ENCODE measurements at regions not wholly inside any gene's neighbourhood (a gene's known extent, or its start where the extent isn't known, plus 50 kb on each side); places are given as distances from the start of the nearest gene placed in this dataset.

DNA sequence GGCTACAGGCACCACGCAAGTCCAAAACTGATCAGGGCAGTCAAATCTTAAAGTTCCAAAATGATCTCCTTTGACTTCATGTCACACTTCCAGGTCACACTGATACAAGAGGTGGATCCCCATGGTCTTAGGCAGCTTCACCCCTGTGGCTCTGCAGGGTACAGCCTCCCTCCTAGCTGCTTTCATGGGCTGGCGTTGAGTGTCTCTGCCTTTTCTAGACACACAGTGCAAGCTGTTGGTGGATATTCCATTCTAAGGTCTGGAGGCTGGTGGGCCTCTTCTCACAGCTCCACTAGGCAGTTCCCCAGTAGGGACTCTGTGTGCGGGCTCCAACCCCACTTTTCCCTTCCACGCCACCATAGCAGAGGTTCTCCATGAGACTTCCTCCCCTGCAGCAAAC lies 838.2 kb upstream of the CHAC2 start:
- H3K27ac ChIP-seq: no peak overlapping the region
- no peaks in the 10 kb centered on the region for H3K36me3 ChIP-seq
- H3K4me1 ChIP-seq (ENCODE audit: control insufficient read depth in 1 of 2, insufficient read depth in 1 of 2, low read depth in 1 of 2, low read length in 1 of 2): no peaks in the 10 kb centered on the region
- no peaks in the 10 kb centered on the region for H3K27me3 ChIP-seq
- TF ChIP-seq CTCF (IDR thresholded peaks at IDR 0.05): no peak
- H3K9me3 ChIP-seq: peaks cover 5% of the 10 kb centered on the region
- H3K4me3 ChIP-seq (ENCODE audit: low read depth in 1 of 2, low read length in 1 of 2): no peak overlapping the region

- no peak for TF ChIP-seq CTCF (IDR thresholded peaks at IDR 0.05)
- Histone ChIP-seq H3K36me3 (no peaks in the 10 kb centered on the region), H3K27me3 (no peaks in the 10 kb centered on the region), H3K4me3 (ENCODE audit: low read depth in 1 of 2, low read length in 1 of 2) (no peak overlapping the region), H3K27ac (no peak overlapping the region), H3K4me1 (ENCODE audit: control insufficient read depth in 1 of 2, insufficient read depth in 1 of 2, low read depth in 1 of 2, low read length in 1 of 2) (no peaks in the 10 kb centered on the region), H3K9me3 (no peaks in the 10 kb centered on the region)
These were observed 847.9 kb upstream of the CHAC2 start for GRCh38 chr2:52919673-52920072.

GRCh38 chr2:52918551-52918950 lies 849.1 kb upstream of the CHAC2 start:
- H3K4me1 ChIP-seq (ENCODE audit: control insufficient read depth in 1 of 2, insufficient read depth in 1 of 2, low read depth in 1 of 2, low read length in 1 of 2): no peaks in the 10 kb centered on the region

GRCh38 chr2:52916981-52917380 lies 850.6 kb upstream of the CHAC2 start:
- H3K36me3 ChIP-seq: no peaks in the 10 kb centered on the region
- no peak overlapping the region for H3K4me3 ChIP-seq (ENCODE audit: low read depth in 1 of 2, low read length in 1 of 2)
- TF ChIP-seq CTCF (IDR thresholded peaks at IDR 0.05): no peak
- H3K9me3 ChIP-seq: no peaks in the 10 kb centered on the region
- H3K27ac ChIP-seq: no peak overlapping the region
- no peaks in the 10 kb centered on the region for H3K27me3 ChIP-seq
- H3K4me1 ChIP-seq (ENCODE audit: control insufficient read depth in 1 of 2, insufficient read depth in 1 of 2, low read depth in 1 of 2, low read length in 1 of 2): no peaks in the 10 kb centered on the region

More at GRCh38 chr2:52918551-52918950, 849.1 kb upstream of the CHAC2 start:
- Histone ChIP-seq H3K27me3 (no peaks in the 10 kb centered on the region), H3K4me3 (ENCODE audit: low read depth in 1 of 2, low read length in 1 of 2) (no peak overlapping the region), H3K27ac (no peak overlapping the region), H3K9me3 (no peaks in the 10 kb centered on the region), H3K36me3 (no peaks in the 10 kb centered on the region)
- no peak for TF ChIP-seq CTCF (IDR thresholded peaks at IDR 0.05)

DNA sequence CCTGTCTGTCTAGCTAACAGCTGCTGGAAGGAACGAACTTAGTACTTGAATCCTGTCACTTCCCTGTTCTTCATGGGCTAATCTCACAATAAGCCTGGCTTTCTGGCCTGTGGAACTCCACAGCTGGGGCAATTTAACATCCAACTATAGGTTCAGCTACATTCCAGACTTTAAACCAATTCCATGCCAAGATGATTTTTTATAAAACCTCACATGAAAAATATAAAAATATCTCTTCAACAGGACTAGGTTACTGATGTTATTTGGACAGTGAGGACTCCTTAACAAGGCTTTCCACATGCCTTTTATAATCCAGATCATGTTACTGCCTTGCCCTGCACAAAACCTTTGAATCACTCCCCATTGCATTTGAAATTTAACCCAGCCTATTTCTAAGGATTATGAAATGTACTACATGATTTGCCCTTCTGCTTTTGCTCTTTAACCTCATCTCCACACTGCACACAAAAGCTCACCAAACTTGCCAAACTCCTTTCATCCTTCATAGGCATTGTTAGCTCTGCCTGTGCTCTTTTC lies 863.2 kb upstream of the CHAC2 start:
- Histone ChIP-seq H3K36me3 (no peaks in the 10 kb centered on the region), H3K4me1 (ENCODE audit: control insufficient read depth in 1 of 2, insufficient read depth in 1 of 2, low read depth in 1 of 2, low read length in 1 of 2) (no peaks in the 10 kb centered on the region)

More for the DNA sequence above, 863.2 kb upstream of the CHAC2 start:
- Histone ChIP-seq H3K27ac (no peak overlapping the region), H3K4me3 (ENCODE audit: low read depth in 1 of 2, low read length in 1 of 2) (no peak overlapping the region), H3K27me3 (no peaks in the 10 kb centered on the region), H3K9me3 (no peaks in the 10 kb centered on the region)
- no peak for TF ChIP-seq CTCF (IDR thresholded peaks at IDR 0.05)
